GM23338 (cell line): ENCODE measurements at regions not wholly inside any gene's neighbourhood (a gene's known extent, or its start where the extent isn't known, plus 50 kb on each side); places are given as distances from the start of the nearest gene placed in this dataset.

Experiments used
- ATAC-seq: fragments of 200-7000 bp; cut with Tn5 transposase; 3 replicates; pipeline ENCODE4 v1.9.1; 2020
- DNase-seq: peaks from one replicate; pipeline ENCODE4 v3.0.0-alpha.2; 2015; ENCODE audit warnings: low spot score
- H2AFZ ChIP-seq: fragments of 200-600 bp; sonication (generic); 2 replicates; pipeline ENCODE4 v1.8.0; 2016; ENCODE audit warnings: antibody characterized with exemption, mild to moderate bottlenecking, moderate library complexity
- H3F3A ChIP-seq: fragments of 200-600 bp; sonication (generic); replicated peaks from 2 replicates; pipeline ENCODE4 v1.8.0; 2017; ENCODE audit warnings: antibody characterized with exemption, mixed run types, low read depth
- H3K27ac ChIP-seq: fragments of 200-600 bp; sonication (generic); 2 replicates; pipeline ENCODE4 v1.6.1; 2016; ENCODE audit warnings: low read depth
- H3K27me3 ChIP-seq: fragments of 200-600 bp; sonication (generic); 2 replicates; pipeline ENCODE4 v1.8.0; 2016; ENCODE audit warnings: mild to moderate bottlenecking, mixed run types, moderate library complexity; ENCODE audit not compliant: insufficient read depth
- H3K36me3 ChIP-seq: fragments of 200-600 bp; sonication (generic); 2 replicates; pipeline ENCODE4 v1.8.0; 2016; ENCODE audit warnings: mild to moderate bottlenecking; ENCODE audit not compliant: insufficient read depth
- H3K4me1 ChIP-seq: fragments of 200-600 bp; sonication (generic); 2 replicates; pipeline ENCODE4 v1.8.0; 2016; ENCODE audit warnings: mild to moderate bottlenecking, moderate library complexity; ENCODE audit not compliant: insufficient read depth
- H3K4me2 ChIP-seq: fragments of 200-600 bp; sonication (generic); 2 replicates; pipeline ENCODE4 v1.7.1; 2017; ENCODE audit warnings: mixed run types
- H3K4me3 ChIP-seq: fragments of 200-600 bp; sonication (generic); 2 replicates; pipeline ENCODE4 v1.6.1; 2016; ENCODE audit warnings: mixed run types
- H3K79me2 ChIP-seq: fragments of 200-600 bp; sonication (generic); replicated peaks from 2 replicates; pipeline ENCODE4 v1.8.0; 2017; ENCODE audit warnings: mild to moderate bottlenecking; ENCODE audit not compliant: insufficient read depth
- H3K9me2 ChIP-seq: fragments of 200-600 bp; sonication (generic); 2 replicates; pipeline ENCODE4 v1.8.0; 2017; ENCODE audit not compliant: insufficient read depth
- H4K20me1 ChIP-seq: fragments of 200-600 bp; sonication (generic); replicated peaks from 2 replicates; pipeline ENCODE4 v1.8.0; 2017; ENCODE audit warnings: mild to moderate bottlenecking; ENCODE audit not compliant: insufficient read depth
- H3K27ac Mint-ChIP-seq: 2 replicates; pipeline ENCODE4 v1.8.0; 2020; ENCODE audit warnings: inconsistent platforms, mild to moderate bottlenecking, moderate library complexity, mixed read lengths
- H3K27me3 Mint-ChIP-seq: 3 replicates; pipeline ENCODE4 v1.8.0; 2022; ENCODE audit warnings: low read depth, mild to moderate bottlenecking, moderate library complexity, mixed read lengths, inconsistent platforms; ENCODE audit not compliant: insufficient read depth, poor library complexity
- H3K36me3 Mint-ChIP-seq: 3 replicates; pipeline ENCODE4 v1.8.0; 2021; ENCODE audit warnings: low read depth, mild to moderate bottlenecking, inconsistent platforms, moderate library complexity, mixed read lengths
- H3K4me1 Mint-ChIP-seq: 3 replicates; pipeline ENCODE4 v1.8.0; 2020; ENCODE audit warnings: mild to moderate bottlenecking, inconsistent platforms, mixed read lengths
- H3K4me3 Mint-ChIP-seq: 3 replicates; pipeline ENCODE4 v1.8.0; 2021; ENCODE audit warnings: moderate library complexity, mild to moderate bottlenecking, inconsistent platforms, mixed read lengths
- H3K9me3 Mint-ChIP-seq: 3 replicates; pipeline ENCODE4 v1.8.0; 2020; ENCODE audit warnings: moderate library complexity, mild to moderate bottlenecking, inconsistent platforms, mixed read lengths
- CREB1 ChIP-seq: fragments of 250-450 bp; sonication (Bioruptor Pico); IDR thresholded peaks from 2 replicates; pipeline ENCODE4 v1.5.0; 2020; ENCODE audit warnings: low read depth, mild to moderate bottlenecking, moderate library complexity
- EZH2 ChIP-seq: fragments of 200-600 bp; sonication (generic); IDR thresholded peaks from one replicate; pipeline ENCODE4 v1.8.0; 2017; ENCODE audit warnings: antibody characterized with exemption, mild to moderate bottlenecking, low read depth; ENCODE audit not compliant: unreplicated experiment
- EZH2phosphoT487 ChIP-seq: fragments of 200-600 bp; sonication (generic); IDR thresholded peaks from one replicate; pipeline ENCODE4 v1.8.1; 2018; ENCODE audit warnings: antibody characterized with exemption; ENCODE audit not compliant: unreplicated experiment
- JUNB ChIP-seq: IDR thresholded peaks from one replicate; pipeline ENCODE4 v1.6.1; 2016; ENCODE audit warnings: antibody characterized with exemption; ENCODE audit not compliant: unreplicated experiment
- NANOG ChIP-seq: IDR thresholded peaks from 2 replicates; pipeline ENCODE4 v1.6.1; 2016; ENCODE audit warnings: antibody characterized with exemption, borderline replicate concordance
- POLR2AphosphoS5 ChIP-seq: IDR thresholded peaks from 2 replicates; pipeline ENCODE4 v1.6.1; 2016; ENCODE audit warnings: antibody characterized with exemption, low read depth
- STAT1 ChIP-seq: IDR thresholded peaks from one replicate; pipeline ENCODE4 v1.6.1; 2016; ENCODE audit warnings: antibody characterized with exemption; ENCODE audit not compliant: unreplicated experiment
- ZNF114 ChIP-seq: fragments of 250-450 bp; sonication (Bioruptor Pico); IDR thresholded peaks from 2 replicates; pipeline ENCODE4 v1.5.0; 2020; ENCODE audit warnings: mild to moderate bottlenecking, moderate library complexity
- ZNF331 ChIP-seq: fragments of 250-450 bp; sonication (Bioruptor Pico); IDR thresholded peaks from 2 replicates; pipeline ENCODE4 v1.5.0; 2020; ENCODE audit warnings: low read depth, mild to moderate bottlenecking, moderate library complexity
- TF ChIP-seq, protein P1 (sequence below): IDR thresholded peaks from 2 replicates; pipeline ENCODE4 v1.6.1; 2016; ENCODE audit warnings: antibody characterized with exemption
- TF ChIP-seq, protein P2 (sequence below): IDR thresholded peaks from one replicate; pipeline ENCODE4 v1.6.1; 2018; ENCODE audit warnings: antibody characterized with exemption; ENCODE audit not compliant: unreplicated experiment
- TF ChIP-seq, protein P3 (sequence below), 2 experiments: fragments of 200-600 bp in 1 of 2; sonication (generic) in 1 of 2; conservative IDR thresholded peaks; 2 replicates each; pipeline versions ENCODE4 v1.5.1 to v1.6.1; 2016 to 2017; ENCODE audit warnings: antibody characterized with exemption in 2 of 2, low read depth in 2 of 2, mild to moderate bottlenecking in 2 of 2, moderate library complexity in 1 of 2
- TF ChIP-seq, protein P4 (sequence below): fragments of 250-450 bp; sonication (Bioruptor Pico); IDR thresholded peaks from 2 replicates; pipeline ENCODE4 v1.5.0; 2020; ENCODE audit warnings: mild to moderate bottlenecking, moderate library complexity

DNA sequence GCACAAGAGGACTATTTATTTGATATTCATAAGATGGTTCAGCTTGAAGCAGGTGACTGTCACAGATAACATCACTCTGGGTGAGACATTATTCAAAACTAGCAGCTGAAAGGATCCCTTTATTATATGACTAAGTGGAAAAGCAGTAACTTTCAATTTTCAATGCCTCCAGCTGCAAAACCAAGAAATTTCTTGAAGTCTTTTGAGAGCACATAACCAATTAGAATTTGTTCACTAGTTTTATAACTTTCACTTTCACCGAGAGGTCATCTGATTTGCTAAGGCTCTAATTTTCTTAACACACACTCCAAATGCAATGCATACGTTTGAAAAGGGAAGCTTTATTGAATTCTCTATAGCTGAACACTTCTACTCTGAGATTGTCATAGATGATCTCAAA, 88.6 kb upstream of the KLF14 start (continued):
- no peak for TF ChIP-seq STAT1
- TF ChIP-seq ZNF114 (CRISPR knock-in tag) = no peak
- TF ChIP-seq JUNB = no peak
- TF ChIP-seq, protein P1, sequence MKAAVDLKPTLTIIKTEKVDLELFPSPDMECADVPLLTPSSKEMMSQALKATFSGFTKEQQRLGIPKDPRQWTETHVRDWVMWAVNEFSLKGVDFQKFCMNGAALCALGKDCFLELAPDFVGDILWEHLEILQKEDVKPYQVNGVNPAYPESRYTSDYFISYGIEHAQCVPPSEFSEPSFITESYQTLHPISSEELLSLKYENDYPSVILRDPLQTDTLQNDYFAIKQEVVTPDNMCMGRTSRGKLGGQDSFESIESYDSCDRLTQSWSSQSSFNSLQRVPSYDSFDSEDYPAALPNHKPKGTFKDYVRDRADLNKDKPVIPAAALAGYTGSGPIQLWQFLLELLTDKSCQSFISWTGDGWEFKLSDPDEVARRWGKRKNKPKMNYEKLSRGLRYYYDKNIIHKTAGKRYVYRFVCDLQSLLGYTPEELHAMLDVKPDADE = no peak
- no peak for TF ChIP-seq ZNF331 (CRISPR knock-in tag)
- TF ChIP-seq NANOG = no peak
- no peak for TF ChIP-seq EZH2phosphoT487
- no peak for TF ChIP-seq CREB1 (CRISPR knock-in tag)
- TF ChIP-seq POLR2AphosphoS5 = no peak
- TF ChIP-seq, protein P2, sequence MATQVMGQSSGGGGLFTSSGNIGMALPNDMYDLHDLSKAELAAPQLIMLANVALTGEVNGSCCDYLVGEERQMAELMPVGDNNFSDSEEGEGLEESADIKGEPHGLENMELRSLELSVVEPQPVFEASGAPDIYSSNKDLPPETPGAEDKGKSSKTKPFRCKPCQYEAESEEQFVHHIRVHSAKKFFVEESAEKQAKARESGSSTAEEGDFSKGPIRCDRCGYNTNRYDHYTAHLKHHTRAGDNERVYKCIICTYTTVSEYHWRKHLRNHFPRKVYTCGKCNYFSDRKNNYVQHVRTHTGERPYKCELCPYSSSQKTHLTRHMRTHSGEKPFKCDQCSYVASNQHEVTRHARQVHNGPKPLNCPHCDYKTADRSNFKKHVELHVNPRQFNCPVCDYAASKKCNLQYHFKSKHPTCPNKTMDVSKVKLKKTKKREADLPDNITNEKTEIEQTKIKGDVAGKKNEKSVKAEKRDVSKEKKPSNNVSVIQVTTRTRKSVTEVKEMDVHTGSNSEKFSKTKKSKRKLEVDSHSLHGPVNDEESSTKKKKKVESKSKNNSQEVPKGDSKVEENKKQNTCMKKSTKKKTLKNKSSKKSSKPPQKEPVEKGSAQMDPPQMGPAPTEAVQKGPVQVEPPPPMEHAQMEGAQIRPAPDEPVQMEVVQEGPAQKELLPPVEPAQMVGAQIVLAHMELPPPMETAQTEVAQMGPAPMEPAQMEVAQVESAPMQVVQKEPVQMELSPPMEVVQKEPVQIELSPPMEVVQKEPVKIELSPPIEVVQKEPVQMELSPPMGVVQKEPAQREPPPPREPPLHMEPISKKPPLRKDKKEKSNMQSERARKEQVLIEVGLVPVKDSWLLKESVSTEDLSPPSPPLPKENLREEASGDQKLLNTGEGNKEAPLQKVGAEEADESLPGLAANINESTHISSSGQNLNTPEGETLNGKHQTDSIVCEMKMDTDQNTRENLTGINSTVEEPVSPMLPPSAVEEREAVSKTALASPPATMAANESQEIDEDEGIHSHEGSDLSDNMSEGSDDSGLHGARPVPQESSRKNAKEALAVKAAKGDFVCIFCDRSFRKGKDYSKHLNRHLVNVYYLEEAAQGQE = no peak
- TF ChIP-seq, protein P3, sequence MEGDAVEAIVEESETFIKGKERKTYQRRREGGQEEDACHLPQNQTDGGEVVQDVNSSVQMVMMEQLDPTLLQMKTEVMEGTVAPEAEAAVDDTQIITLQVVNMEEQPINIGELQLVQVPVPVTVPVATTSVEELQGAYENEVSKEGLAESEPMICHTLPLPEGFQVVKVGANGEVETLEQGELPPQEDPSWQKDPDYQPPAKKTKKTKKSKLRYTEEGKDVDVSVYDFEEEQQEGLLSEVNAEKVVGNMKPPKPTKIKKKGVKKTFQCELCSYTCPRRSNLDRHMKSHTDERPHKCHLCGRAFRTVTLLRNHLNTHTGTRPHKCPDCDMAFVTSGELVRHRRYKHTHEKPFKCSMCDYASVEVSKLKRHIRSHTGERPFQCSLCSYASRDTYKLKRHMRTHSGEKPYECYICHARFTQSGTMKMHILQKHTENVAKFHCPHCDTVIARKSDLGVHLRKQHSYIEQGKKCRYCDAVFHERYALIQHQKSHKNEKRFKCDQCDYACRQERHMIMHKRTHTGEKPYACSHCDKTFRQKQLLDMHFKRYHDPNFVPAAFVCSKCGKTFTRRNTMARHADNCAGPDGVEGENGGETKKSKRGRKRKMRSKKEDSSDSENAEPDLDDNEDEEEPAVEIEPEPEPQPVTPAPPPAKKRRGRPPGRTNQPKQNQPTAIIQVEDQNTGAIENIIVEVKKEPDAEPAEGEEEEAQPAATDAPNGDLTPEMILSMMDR (conservative IDR thresholded peaks at IDR 0.05; ENCODE audit: low read depth in 2 of 2) = no peak

DNA sequence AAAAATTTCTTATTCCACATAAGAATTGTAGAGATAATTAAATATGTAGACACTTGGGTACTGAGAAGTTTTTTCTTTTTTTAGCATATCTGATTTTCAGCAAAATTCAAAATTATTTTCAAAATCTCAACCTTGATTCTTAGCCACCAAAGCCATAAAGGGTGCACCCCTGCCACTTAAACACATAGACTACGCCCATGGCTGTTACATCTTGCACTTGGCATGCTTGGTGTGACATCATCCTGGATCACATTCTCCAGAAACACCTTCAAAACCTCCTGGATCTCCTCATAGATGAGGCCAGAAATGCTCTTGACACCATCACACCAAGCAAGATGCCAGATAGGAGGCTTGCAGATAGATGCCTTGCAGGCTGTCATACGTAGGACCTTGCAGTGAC, 89.1 kb upstream of the KLF14 start:
- no peaks in the 10 kb centered on the region for H3K4me1 ChIP-seq
- H3K27ac ChIP-seq = no peak overlapping the region
- no peaks in the 10 kb centered on the region for H4K20me1 ChIP-seq
- H3K9me3 Mint-ChIP-seq = peaks cover 16% of the 10 kb centered on the region; the same call in 2 of the 3 replicates
- no peaks in the 10 kb centered on the region for H3K27me3 Mint-ChIP-seq
- ATAC-seq (no peak), DNase-seq (no peak)
- no peaks in the 10 kb centered on the region for H3K79me2 ChIP-seq
- no peak overlapping the region for H2AFZ ChIP-seq
- H3K27me3 ChIP-seq = no peaks in the 10 kb centered on the region
- H3K4me2 ChIP-seq = no peak overlapping the region
- no peak overlapping the region for H3K27ac Mint-ChIP-seq
- H3K4me3 ChIP-seq = no peak overlapping the region
- no peaks in the 10 kb centered on the region; the same call in 1 of the 2 replicates for H3K36me3 ChIP-seq
- no peaks in the 10 kb centered on the region; the same call in 2 of the 3 replicates for H3K36me3 Mint-ChIP-seq
- no peak overlapping the region for H3K4me3 Mint-ChIP-seq
- H3F3A ChIP-seq = no peaks in the 10 kb centered on the region
- no peaks in the 10 kb centered on the region for H3K4me1 Mint-ChIP-seq
- no peaks in the 10 kb centered on the region for H3K9me2 ChIP-seq
- TF ChIP-seq EZH2 = no peak
- no peak for TF ChIP-seq JUNB
- no peak for TF ChIP-seq CREB1 (CRISPR knock-in tag)
- TF ChIP-seq ZNF331 (CRISPR knock-in tag) = no peak
- no peak for TF ChIP-seq POLR2AphosphoS5
- TF ChIP-seq NANOG = no peak
- TF ChIP-seq, protein P4, sequence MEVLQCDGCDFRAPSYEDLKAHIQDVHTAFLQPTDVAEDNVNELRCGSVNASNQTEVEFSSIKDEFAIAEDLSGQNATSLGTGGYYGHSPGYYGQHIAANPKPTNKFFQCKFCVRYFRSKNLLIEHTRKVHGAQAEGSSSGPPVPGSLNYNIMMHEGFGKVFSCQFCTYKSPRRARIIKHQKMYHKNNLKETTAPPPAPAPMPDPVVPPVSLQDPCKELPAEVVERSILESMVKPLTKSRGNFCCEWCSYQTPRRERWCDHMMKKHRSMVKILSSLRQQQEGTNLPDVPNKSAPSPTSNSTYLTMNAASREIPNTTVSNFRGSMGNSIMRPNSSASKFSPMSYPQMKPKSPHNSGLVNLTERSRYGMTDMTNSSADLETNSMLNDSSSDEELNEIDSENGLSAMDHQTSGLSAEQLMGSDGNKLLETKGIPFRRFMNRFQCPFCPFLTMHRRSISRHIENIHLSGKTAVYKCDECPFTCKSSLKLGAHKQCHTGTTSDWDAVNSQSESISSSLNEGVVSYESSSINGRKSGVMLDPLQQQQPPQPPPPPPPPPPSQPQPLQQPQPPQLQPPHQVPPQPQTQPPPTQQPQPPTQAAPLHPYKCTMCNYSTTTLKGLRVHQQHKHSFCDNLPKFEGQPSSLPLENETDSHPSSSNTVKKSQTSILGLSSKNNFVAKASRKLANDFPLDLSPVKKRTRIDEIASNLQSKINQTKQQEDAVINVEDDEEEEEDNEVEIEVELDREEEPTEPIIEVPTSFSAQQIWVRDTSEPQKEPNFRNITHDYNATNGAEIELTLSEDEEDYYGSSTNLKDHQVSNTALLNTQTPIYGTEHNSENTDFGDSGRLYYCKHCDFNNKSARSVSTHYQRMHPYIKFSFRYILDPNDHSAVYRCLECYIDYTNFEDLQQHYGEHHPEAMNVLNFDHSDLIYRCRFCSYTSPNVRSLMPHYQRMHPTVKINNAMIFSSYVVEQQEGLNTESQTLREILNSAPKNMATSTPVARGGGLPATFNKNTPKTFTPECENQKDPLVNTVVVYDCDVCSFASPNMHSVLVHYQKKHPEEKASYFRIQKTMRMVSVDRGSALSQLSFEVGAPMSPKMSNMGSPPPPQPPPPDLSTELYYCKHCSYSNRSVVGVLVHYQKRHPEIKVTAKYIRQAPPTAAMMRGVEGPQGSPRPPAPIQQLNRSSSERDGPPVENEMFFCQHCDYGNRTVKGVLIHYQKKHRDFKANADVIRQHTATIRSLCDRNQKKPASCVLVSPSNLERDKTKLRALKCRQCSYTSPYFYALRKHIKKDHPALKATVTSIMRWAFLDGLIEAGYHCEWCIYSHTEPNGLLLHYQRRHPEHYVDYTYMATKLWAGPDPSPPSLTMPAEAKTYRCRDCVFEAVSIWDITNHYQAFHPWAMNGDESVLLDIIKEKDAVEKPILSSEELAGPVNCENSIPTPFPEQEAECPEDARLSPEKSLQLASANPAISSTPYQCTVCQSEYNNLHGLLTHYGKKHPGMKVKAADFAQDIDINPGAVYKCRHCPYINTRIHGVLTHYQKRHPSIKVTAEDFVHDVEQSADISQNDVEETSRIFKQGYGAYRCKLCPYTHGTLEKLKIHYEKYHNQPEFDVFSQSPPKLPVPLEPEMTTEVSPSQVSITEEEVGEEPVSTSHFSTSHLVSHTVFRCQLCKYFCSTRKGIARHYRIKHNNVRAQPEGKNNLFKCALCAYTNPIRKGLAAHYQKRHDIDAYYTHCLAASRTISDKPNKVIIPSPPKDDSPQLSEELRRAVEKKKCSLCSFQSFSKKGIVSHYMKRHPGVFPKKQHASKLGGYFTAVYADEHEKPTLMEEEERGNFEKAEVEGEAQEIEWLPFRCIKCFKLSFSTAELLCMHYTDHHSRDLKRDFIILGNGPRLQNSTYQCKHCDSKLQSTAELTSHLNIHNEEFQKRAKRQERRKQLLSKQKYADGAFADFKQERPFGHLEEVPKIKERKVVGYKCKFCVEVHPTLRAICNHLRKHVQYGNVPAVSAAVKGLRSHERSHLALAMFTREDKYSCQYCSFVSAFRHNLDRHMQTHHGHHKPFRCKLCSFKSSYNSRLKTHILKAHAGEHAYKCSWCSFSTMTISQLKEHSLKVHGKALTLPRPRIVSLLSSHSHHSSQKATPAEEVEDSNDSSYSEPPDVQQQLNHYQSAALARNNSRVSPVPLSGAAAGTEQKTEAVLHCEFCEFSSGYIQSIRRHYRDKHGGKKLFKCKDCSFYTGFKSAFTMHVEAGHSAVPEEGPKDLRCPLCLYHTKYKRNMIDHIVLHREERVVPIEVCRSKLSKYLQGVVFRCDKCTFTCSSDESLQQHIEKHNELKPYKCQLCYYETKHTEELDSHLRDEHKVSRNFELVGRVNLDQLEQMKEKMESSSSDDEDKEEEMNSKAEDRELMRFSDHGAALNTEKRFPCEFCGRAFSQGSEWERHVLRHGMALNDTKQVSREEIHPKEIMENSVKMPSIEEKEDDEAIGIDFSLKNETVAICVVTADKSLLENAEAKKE = no peak
- no peak for TF ChIP-seq STAT1
